T-cell (primary cell): ENCODE measurements at regions not wholly inside any gene's neighbourhood (a gene's known extent, or its start where the extent isn't known, plus 50 kb on each side); places are given as distances from the start of the nearest gene placed in this dataset.

Experiments
- ATAC-seq, 4 experiments: fragments of 200-7000 bp in 3 of 4; fragments of 150-1000 bp in 1 of 4; cut with Tn5 transposase; replicated peaks in 1 of 4; 1 replicate in 3 of 4; 2 replicates in 1 of 4; pipeline ENCODE4 v1.10.0; 2021; ENCODE audit warnings: moderate library complexity in 3 of 4, mild to moderate bottlenecking in 2 of 4, moderate number of reproducible peaks in 1 of 4
- CTCF ChIA-PET, 2 donors: fragments of 300-600 bp; sonication (Branson Sonifier 250); formaldehyde crosslinking; loops; one replicate each; lab custom pipeline; 2022; ENCODE audit warnings: antibody characterized with exemption in 2 of 2; lab: Charles Lee
- POLR2A ChIA-PET, 2 donors: fragments of 300-600 bp; sonication (Branson Sonifier 250); formaldehyde crosslinking; loops; one replicate each; lab custom pipeline; 2022; ENCODE audit warnings: antibody characterized with exemption in 2 of 2; lab: Charles Lee
- DNase-seq, 35 experiments: peaks; one replicate each; pipeline versions ENCODE4 v3.0.0 to v3.0.0-alpha.2; 2013 to 2023
- H3K27ac ChIP-seq: one replicate; pipeline ENCODE4 v1.5.1; 2013; ENCODE audit warnings: low read length
- H3K27me3 ChIP-seq, 2 experiments: replicated peaks in 1 of 2; 1 replicate in 1 of 2; 2 replicates in 1 of 2; pipeline versions ENCODE4 v1.6.1 to v1.7.0; 2013; ENCODE audit warnings: low read length in 1 of 2, mixed read lengths in 1 of 2; ENCODE audit not compliant: control insufficient read depth in 2 of 2, insufficient read depth in 2 of 2; ENCODE audit errors: extremely low read depth in 1 of 2
- H3K36me3 ChIP-seq, 2 donors: 1 replicate in 1 of 2; 2 replicates in 1 of 2; pipeline versions ENCODE4 v1.6.1 to v1.7.0; 2013; ENCODE audit warnings: low read length in 1 of 2; ENCODE audit not compliant: control insufficient read depth in 2 of 2, insufficient read depth in 1 of 2; ENCODE audit errors: extremely low read depth in 1 of 2
- H3K4me1 ChIP-seq, 2 experiments: 1 replicate in 1 of 2; 2 replicates in 1 of 2; pipeline versions ENCODE4 v1.6.1 to v1.7.0; 2013; ENCODE audit warnings: low read length in 2 of 2, mixed read lengths in 1 of 2; ENCODE audit not compliant: insufficient read depth in 2 of 2, control insufficient read depth in 1 of 2; ENCODE audit errors: extremely low read depth in 1 of 2
- H3K4me3 ChIP-seq, 2 donors: 1 replicate in 1 of 2; 2 replicates in 1 of 2; pipeline versions ENCODE4 v1.5.1 to v1.7.0; 2013; ENCODE audit warnings: mild to moderate bottlenecking in 2 of 2, low read length in 1 of 2, moderate library complexity in 1 of 2; ENCODE audit not compliant: control insufficient read depth in 1 of 2; ENCODE audit errors: extremely low read depth in 1 of 2
- H3K9me3 ChIP-seq: 2 replicates; pipeline ENCODE4 v1.7.0; 2013
- H3K27ac Mint-ChIP-seq, 2 donors: one replicate each; pipeline ENCODE4 v1.8.0; 2020 to 2021; ENCODE audit warnings: mild to moderate bottlenecking in 2 of 2, mixed read lengths in 2 of 2
- H3K27me3 Mint-ChIP-seq, 2 donors: one replicate each; pipeline ENCODE4 v1.8.0; 2021 to 2022; ENCODE audit warnings: mixed read lengths in 2 of 2
- H3K36me3 Mint-ChIP-seq: one replicate; pipeline ENCODE4 v1.8.0; 2021; ENCODE audit warnings: mixed read lengths
- H3K4me1 Mint-ChIP-seq, 3 donors: one replicate each; pipeline ENCODE4 v1.8.0; 2020 to 2022; ENCODE audit warnings: mixed read lengths in 3 of 3, mild to moderate bottlenecking in 1 of 3
- H3K4me3 Mint-ChIP-seq, 3 donors: one replicate each; pipeline ENCODE4 v1.8.0; 2020 to 2022; ENCODE audit warnings: mild to moderate bottlenecking in 3 of 3, mixed read lengths in 3 of 3, moderate library complexity in 3 of 3
- H3K9me3 Mint-ChIP-seq, 3 donors: one replicate each; pipeline ENCODE4 v1.8.0; 2020 to 2022; ENCODE audit warnings: mixed read lengths in 3 of 3
- WGBS: methylation state at CpG from one replicate; pipeline ENCODE4 v1.1.5; 2013; ENCODE audit warnings: missing lambda C conversion rate; ENCODE audit not compliant: insufficient coverage; 5-methylcytosine and 5-hydroxymethylcytosine counted together

- ATAC-seq (no peak), DNase-seq (no peak)
- Histone ChIP-seq H3K9me3 (no peaks in the 10 kb centered on the region), H3K27me3 (no peaks in the 10 kb centered on the region), H3K36me3 (no peaks in the 10 kb centered on the region), H3K27ac (no peak overlapping the region), H3K4me1 (no peaks in the 10 kb centered on the region), H3K4me3 (no peak overlapping the region)
- CTCF ChIA-PET = no interaction called here
- no peak overlapping the region for H3K4me3 Mint-ChIP-seq
- no peaks in the 10 kb centered on the region for H3K9me3 Mint-ChIP-seq
- no peaks in the 10 kb centered on the region for H3K36me3 Mint-ChIP-seq
- no peak overlapping the region for H3K27ac Mint-ChIP-seq
- H3K27me3 Mint-ChIP-seq = no peaks in the 10 kb centered on the region
- POLR2A ChIA-PET = no interaction called here
- WGBS = no CpG with 5 or more reads among the region's 6 CpGs
- no peaks in the 10 kb centered on the region for H3K4me1 Mint-ChIP-seq
Measured at GRCh38 chr4:79043138-79043537, 103.9 kb upstream of the PAQR3 start.

DNA sequence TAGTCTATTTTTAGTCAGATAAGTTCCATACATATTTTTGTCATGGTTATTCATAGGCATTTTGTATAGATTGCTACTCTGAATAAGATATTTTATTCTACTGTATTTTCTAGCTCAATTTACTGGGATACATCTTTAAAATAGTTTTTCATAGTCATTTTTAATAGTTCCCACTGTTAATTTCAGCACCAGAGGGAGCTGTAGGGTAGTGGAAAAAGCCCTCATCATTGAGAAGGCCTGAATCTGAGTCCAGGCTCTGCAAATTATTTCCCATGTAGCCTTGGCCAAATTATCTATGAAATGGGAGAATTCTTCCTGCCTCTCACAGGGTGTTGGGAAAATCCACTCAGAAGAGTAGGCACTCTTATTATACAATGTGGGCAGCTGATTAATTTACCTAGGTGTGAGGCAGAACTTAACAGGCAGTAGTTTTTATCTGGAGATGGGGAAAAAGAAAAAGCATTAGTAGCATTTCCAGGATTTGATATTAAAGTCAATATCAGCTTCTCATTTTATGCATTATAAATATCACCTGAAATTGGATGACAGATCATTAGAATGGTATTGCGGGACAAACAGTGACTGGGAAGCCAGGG lies 102.9 kb upstream of the PAQR3 start:
- Mint-ChIP-seq H3K9me3 (no peaks in the 10 kb centered on the region), H3K27me3 (no peaks in the 10 kb centered on the region), H3K27ac (no peak overlapping the region), H3K4me3 (no peak overlapping the region), H3K4me1 (no peaks in the 10 kb centered on the region), H3K36me3 (no peaks in the 10 kb centered on the region)
- ATAC-seq = no peak
- POLR2A ChIA-PET = no interaction called here
- H3K36me3 ChIP-seq = no peaks in the 10 kb centered on the region
- no peaks in the 10 kb centered on the region for H3K4me1 ChIP-seq
- CTCF ChIA-PET = no interaction called here
- H3K27me3 ChIP-seq = no peaks in the 10 kb centered on the region
- peak in 1 of 35 experiments; percentile 1 for DNase-seq
- H3K27ac ChIP-seq = no peak overlapping the region
- no peaks in the 10 kb centered on the region for H3K9me3 ChIP-seq
- H3K4me3 ChIP-seq = no peak overlapping the region
- WGBS = 100% methylated on average over 1 of the region's 1 CpG

DNA sequence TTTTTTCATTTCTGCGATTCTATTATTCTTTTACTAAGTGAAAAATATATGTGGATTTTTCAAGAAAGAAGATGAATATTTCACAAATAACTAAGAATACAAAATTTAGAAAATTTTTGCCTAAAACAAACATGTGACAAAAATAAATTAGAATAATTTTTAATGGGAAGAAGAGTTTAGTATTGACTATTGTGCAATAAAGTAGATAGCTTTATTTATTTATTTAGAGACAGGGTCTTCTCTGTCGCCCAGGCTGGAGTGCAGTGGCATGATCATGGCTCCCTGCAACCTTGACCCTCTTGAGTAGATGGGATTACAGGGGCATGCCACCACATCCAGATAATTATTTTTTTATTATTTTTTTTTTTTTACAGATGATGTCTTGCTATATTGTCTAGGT lies 95.3 kb upstream of the PAQR3 start:
- WGBS = no CpG with 5 or more reads among the region's 2 CpGs
- no peaks in the 10 kb centered on the region for H3K9me3 ChIP-seq
- DNase-seq (no peak), ATAC-seq (no peak)
- H3K4me3 Mint-ChIP-seq = no peak overlapping the region
- no peaks in the 10 kb centered on the region for H3K27me3 ChIP-seq
- no peaks in the 10 kb centered on the region for H3K4me1 ChIP-seq
- no peak overlapping the region for H3K27ac ChIP-seq
- H3K9me3 Mint-ChIP-seq = no peaks in the 10 kb centered on the region
- H3K36me3 Mint-ChIP-seq = no peaks in the 10 kb centered on the region
- POLR2A ChIA-PET = no interaction called here
- CTCF ChIA-PET = interaction anchor here in 1 of 2 donors (0.7 kb wide), 1 partner anchor 17 kb away, joined by 4 read pairs; no protein-coding TSS in a partner anchor
- no peaks in the 10 kb centered on the region for H3K27me3 Mint-ChIP-seq
- H3K4me1 Mint-ChIP-seq = no peaks in the 10 kb centered on the region
- H3K4me3 ChIP-seq = no peak overlapping the region
- no peak overlapping the region for H3K27ac Mint-ChIP-seq
- H3K36me3 ChIP-seq = no peaks in the 10 kb centered on the region

DNA sequence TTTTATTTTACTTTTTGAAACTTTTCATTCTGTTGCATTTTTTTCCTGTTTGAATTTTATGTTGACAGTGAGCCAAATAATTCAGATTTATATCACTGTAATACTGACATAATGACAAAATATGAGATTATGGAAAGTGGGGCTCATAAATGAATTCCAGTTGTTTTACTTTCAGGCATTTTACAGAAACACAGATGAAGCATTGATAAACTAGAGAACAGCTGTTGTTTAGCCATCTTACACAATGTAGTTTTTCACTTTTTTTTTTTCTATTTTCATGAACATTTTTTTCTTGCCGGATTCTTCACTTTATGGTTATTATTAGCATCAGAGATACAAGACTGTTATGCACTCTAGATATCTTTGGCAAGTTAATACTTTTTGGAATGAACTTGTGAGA lies 91.7 kb upstream of the PAQR3 start:
- DNase-seq (no peak), ATAC-seq (no peak)
- peaks cover 0 to 4% of the 10 kb centered on the region in 2 donors for H3K27me3 Mint-ChIP-seq
- Histone ChIP-seq H3K4me3 (no peak overlapping the region), H3K36me3 (no peaks in the 10 kb centered on the region), H3K4me1 (no peaks in the 10 kb centered on the region), H3K27ac (no peak overlapping the region), H3K9me3 (no peaks in the 10 kb centered on the region), H3K27me3 (no peaks in the 10 kb centered on the region)
- no peaks in the 10 kb centered on the region for H3K36me3 Mint-ChIP-seq
- no CpG with 5 or more reads among the region's 1 CpG for WGBS
- H3K4me3 Mint-ChIP-seq = no peak overlapping the region
- no peak overlapping the region for H3K27ac Mint-ChIP-seq
- ChIA-PET POLR2A (no interaction called here), CTCF (no interaction called here)
- no peaks in the 10 kb centered on the region for H3K4me1 Mint-ChIP-seq
- no peaks in the 10 kb centered on the region for H3K9me3 Mint-ChIP-seq

DNA sequence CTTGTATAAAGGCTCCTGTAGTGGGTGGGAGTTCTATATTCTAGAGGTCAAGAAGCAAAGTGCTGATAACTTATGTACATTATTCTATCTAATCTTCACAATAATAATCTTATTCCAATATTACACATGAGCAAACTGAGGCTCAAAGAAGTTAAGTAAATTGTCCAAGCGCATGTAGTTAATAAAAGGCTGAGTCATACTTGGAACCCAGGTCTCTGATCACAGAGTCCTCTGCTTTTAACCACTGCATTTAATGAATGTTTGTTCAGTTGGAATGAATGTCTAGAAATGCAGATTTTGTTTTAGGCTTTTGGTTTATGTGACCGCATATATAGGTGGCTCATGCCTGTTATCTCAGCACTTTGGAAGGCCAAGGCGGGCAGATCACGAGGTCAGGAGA lies 88.4 kb upstream of the PAQR3 start:
- ChIA-PET CTCF (no interaction called here), POLR2A (no interaction called here)
- H3K27ac Mint-ChIP-seq = no peak overlapping the region
- H3K4me3 Mint-ChIP-seq = no peak overlapping the region
- Histone ChIP-seq H3K9me3 (no peaks in the 10 kb centered on the region), H3K27me3 (peaks cover 0 to under 1% of the 10 kb centered on the region in 2 experiments), H3K27ac (no peak overlapping the region), H3K4me1 (no peaks in the 10 kb centered on the region), H3K4me3 (no peak overlapping the region), H3K36me3 (no peaks in the 10 kb centered on the region)
- DNase-seq = no peak
- ATAC-seq = no peak
- no peaks in the 10 kb centered on the region for H3K9me3 Mint-ChIP-seq
- H3K27me3 Mint-ChIP-seq = peaks cover 4 to 6% of the 10 kb centered on the region in 2 donors
- whole genome bisulfite sequencing = no CpG with 5 or more reads among the region's 4 CpGs
- no peaks in the 10 kb centered on the region for H3K4me1 Mint-ChIP-seq
- H3K36me3 Mint-ChIP-seq = no peaks in the 10 kb centered on the region

DNA sequence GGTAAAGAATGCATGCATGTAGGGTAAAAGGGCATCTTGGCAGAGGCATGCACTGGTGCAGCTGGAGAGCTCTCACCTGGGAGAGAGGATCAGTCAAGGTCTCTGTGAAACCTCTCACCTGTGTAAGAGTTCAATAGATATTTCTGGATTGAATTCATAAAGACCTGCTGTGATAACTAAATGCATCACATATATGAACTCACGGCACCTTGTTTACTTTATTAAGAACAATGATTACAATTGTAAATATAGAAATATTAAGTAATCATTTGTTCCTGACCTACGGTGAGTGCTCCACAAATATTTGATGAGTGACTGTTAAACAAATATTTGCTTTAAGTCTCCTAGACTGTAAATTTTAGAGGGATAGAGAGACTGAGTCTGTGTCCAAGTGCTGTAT lies 85.9 kb upstream of the PAQR3 start:
- Histone ChIP-seq H3K36me3 (no peaks in the 10 kb centered on the region), H3K27me3 (peaks cover 0 to 3% of the 10 kb centered on the region in 2 experiments), H3K4me3 (no peak overlapping the region), H3K9me3 (no peaks in the 10 kb centered on the region), H3K4me1 (no peaks in the 10 kb centered on the region), H3K27ac (no peak overlapping the region)
- Mint-ChIP-seq H3K27ac (no peak overlapping the region), H3K9me3 (no peaks in the 10 kb centered on the region), H3K4me3 (no peak overlapping the region), H3K4me1 (no peaks in the 10 kb centered on the region), H3K27me3 (peaks cover 4 to 6% of the 10 kb centered on the region in 2 donors), H3K36me3 (no peaks in the 10 kb centered on the region)
- no CpG with 5 or more reads among the region's 2 CpGs for WGBS
- ChIA-PET POLR2A (no interaction called here), CTCF (no interaction called here)
- ATAC-seq (no peak), DNase-seq (no peak)
